Peyer's patch (tissue), 4 donors: ENCODE measurements at regions not wholly inside any gene's neighbourhood (a gene's known extent, or its start where the extent isn't known, plus 50 kb on each side); places are given as distances from the start of the nearest gene placed in this dataset.

ENCODE experiments used
- POLR2A ChIP-seq, 2 donors: fragments of 450-650 bp; IDR thresholded peaks; one replicate each; pipeline ENCODE4 v1.5.1; 2017; ENCODE audit warnings: antibody characterized with exemption in 2 of 2, mild to moderate bottlenecking in 2 of 2, moderate library complexity in 2 of 2
- TF ChIP-seq, protein P1 (sequence below), 6 experiments: fragments of 450-650 bp in 4 of 6; fragments of 200-600 bp in 2 of 6; sonication (generic) in 1 of 6; IDR thresholded peaks; one replicate each; pipeline ENCODE4 v1.5.1; 2017 to 2019; ENCODE audit warnings: antibody characterized with exemption in 6 of 6, mild to moderate bottlenecking in 3 of 6, moderate library complexity in 1 of 6

GRCh38 chr4:186958726-186959350 lies 235.2 kb upstream of the FAT1 start:
- TF ChIP-seq POLR2A (IDR thresholded peaks at IDR 0.05), result no peak
- TF ChIP-seq, protein P1, sequence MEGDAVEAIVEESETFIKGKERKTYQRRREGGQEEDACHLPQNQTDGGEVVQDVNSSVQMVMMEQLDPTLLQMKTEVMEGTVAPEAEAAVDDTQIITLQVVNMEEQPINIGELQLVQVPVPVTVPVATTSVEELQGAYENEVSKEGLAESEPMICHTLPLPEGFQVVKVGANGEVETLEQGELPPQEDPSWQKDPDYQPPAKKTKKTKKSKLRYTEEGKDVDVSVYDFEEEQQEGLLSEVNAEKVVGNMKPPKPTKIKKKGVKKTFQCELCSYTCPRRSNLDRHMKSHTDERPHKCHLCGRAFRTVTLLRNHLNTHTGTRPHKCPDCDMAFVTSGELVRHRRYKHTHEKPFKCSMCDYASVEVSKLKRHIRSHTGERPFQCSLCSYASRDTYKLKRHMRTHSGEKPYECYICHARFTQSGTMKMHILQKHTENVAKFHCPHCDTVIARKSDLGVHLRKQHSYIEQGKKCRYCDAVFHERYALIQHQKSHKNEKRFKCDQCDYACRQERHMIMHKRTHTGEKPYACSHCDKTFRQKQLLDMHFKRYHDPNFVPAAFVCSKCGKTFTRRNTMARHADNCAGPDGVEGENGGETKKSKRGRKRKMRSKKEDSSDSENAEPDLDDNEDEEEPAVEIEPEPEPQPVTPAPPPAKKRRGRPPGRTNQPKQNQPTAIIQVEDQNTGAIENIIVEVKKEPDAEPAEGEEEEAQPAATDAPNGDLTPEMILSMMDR (IDR thresholded peaks at IDR 0.05), result no peak
